Thymus (tissue), 11 donors: ENCODE measurements at regions not wholly inside any gene's neighbourhood (a gene's known extent, or its start where the extent isn't known, plus 50 kb on each side); places are given as distances from the start of the nearest gene placed in this dataset.

Source experiments
- DNase-seq, 9 donors: peaks; one replicate each; pipeline ENCODE4 v3.0.0-alpha.2; 2013; ENCODE audit warnings: low spot score in 9 of 9, low read depth in 6 of 9, missing footprints in 1 of 9
- H3K27ac ChIP-seq, 2 donors: one replicate each; pipeline ENCODE4 v1.5.1; 2013; ENCODE audit warnings: control low read depth in 1 of 2, low read depth in 1 of 2, low read length in 1 of 2, mild to moderate bottlenecking in 1 of 2, moderate library complexity in 1 of 2
- H3K27me3 ChIP-seq, 2 donors: one replicate each; pipeline ENCODE4 v1.5.1; 2013; ENCODE audit warnings: low read length in 1 of 2; ENCODE audit not compliant: control insufficient read depth in 2 of 2, insufficient read depth in 1 of 2
- H3K36me3 ChIP-seq, 2 donors: one replicate each; pipeline ENCODE4 v1.5.1; 2013; ENCODE audit warnings: low read length in 1 of 2, mild to moderate bottlenecking in 1 of 2, moderate library complexity in 1 of 2; ENCODE audit not compliant: control insufficient read depth in 2 of 2, insufficient read depth in 2 of 2
- H3K4me1 ChIP-seq, 2 donors: one replicate each; pipeline ENCODE4 v1.5.1; 2013; ENCODE audit warnings: low read length in 2 of 2; ENCODE audit not compliant: control insufficient read depth in 2 of 2, insufficient read depth in 2 of 2
- H3K4me3 ChIP-seq, 2 donors: one replicate each; pipeline ENCODE4 v1.5.1; 2013; ENCODE audit warnings: low read length in 2 of 2, control low read depth in 1 of 2, mild to moderate bottlenecking in 1 of 2
- H3K9me3 ChIP-seq, 2 donors: one replicate each; pipeline ENCODE4 v1.5.1; 2013; ENCODE audit warnings: low read length in 1 of 2, mild to moderate bottlenecking in 1 of 2; ENCODE audit not compliant: control insufficient read depth in 2 of 2, insufficient read depth in 1 of 2
- WGBS: extraction: QIAGEN DNeasy Blood & Tissue Kit; methylation state at CpG from one replicate; pipeline ENCODE4 v1.1.7; 2013; 5-methylcytosine and 5-hydroxymethylcytosine counted together
- donor health status: healthy.

GRCh38 chr18:52087140-52087539 is 252.9 kb upstream of the DCC start:
- Histone ChIP-seq H3K27ac (no peak overlapping the region), H3K4me3 (no peak overlapping the region), H3K27me3 (no peaks in the 10 kb centered on the region), H3K36me3 (no peaks in the 10 kb centered on the region), H3K4me1 (no peaks in the 10 kb centered on the region), H3K9me3 (no peaks in the 10 kb centered on the region)
- WGBS, result 78% methylated on average over 2 of the region's 2 CpGs
- no peak for DNase-seq

- H3K9me3 ChIP-seq, result no peaks in the 10 kb centered on the region
- H3K27me3 ChIP-seq, result no peaks in the 10 kb centered on the region
- no peaks in the 10 kb centered on the region for H3K4me1 ChIP-seq
- no peak overlapping the region for H3K4me3 ChIP-seq
- DNase-seq, result no peak
- H3K27ac ChIP-seq, result no peak overlapping the region
- H3K36me3 ChIP-seq, result no peaks in the 10 kb centered on the region
These were observed 250.0 kb upstream of the DCC start for GRCh38 chr18:52090005-52090404.

- no peaks in the 10 kb centered on the region for H3K36me3 ChIP-seq
- H3K9me3 ChIP-seq, result no peaks in the 10 kb centered on the region
- no peaks in the 10 kb centered on the region for H3K4me1 ChIP-seq
- DNase-seq, result no peak
- H3K4me3 ChIP-seq, result no peak overlapping the region
- no peak overlapping the region for H3K27ac ChIP-seq
- H3K27me3 ChIP-seq, result no peaks in the 10 kb centered on the region
- WGBS, result 86% methylated on average over 1 of the region's 1 CpG
These were observed 246.8 kb upstream of the DCC start for GRCh38 chr18:52093171-52093570.

GRCh38 chr18:52118684-52119083 is 221.3 kb upstream of the DCC start:
- Histone ChIP-seq H3K27ac (no peak overlapping the region), H3K4me1 (no peaks in the 10 kb centered on the region), H3K9me3 (no peaks in the 10 kb centered on the region), H3K27me3 (no peaks in the 10 kb centered on the region), H3K36me3 (no peaks in the 10 kb centered on the region), H3K4me3 (no peak overlapping the region)
- DNase-seq, result no peak

- Histone ChIP-seq H3K36me3 (no peaks in the 10 kb centered on the region), H3K4me3 (no peak overlapping the region), H3K27me3 (no peaks in the 10 kb centered on the region), H3K9me3 (no peaks in the 10 kb centered on the region), H3K4me1 (no peaks in the 10 kb centered on the region), H3K27ac (no peak overlapping the region)
- WGBS, result 88% methylated on average over 4 of the region's 4 CpGs
- DNase-seq, result no peak
These were observed 209.2 kb upstream of the DCC start for GRCh38 chr18:52130624-52131301.

GRCh38 chr18:52131845-52132244 is 208.2 kb upstream of the DCC start:
- 79% methylated on average over 3 of the region's 3 CpGs for WGBS
- no peaks in the 10 kb centered on the region for H3K27me3 ChIP-seq
- no peak overlapping the region for H3K27ac ChIP-seq

GRCh38 chr18:52136532-52136931 is 203.5 kb upstream of the DCC start:
- Histone ChIP-seq H3K4me1 (no peaks in the 10 kb centered on the region), H3K4me3 (no peak overlapping the region), H3K27me3 (no peaks in the 10 kb centered on the region), H3K9me3 (no peaks in the 10 kb centered on the region), H3K27ac (no peak overlapping the region), H3K36me3 (no peaks in the 10 kb centered on the region)
- DNase-seq, result no peak

More at GRCh38 chr18:52131845-52132244, 208.2 kb upstream of the DCC start:
- Histone ChIP-seq H3K4me1 (no peaks in the 10 kb centered on the region), H3K9me3 (no peaks in the 10 kb centered on the region), H3K36me3 (no peaks in the 10 kb centered on the region), H3K4me3 (no peak overlapping the region)
- DNase-seq, result no peak

GRCh38 chr18:52140986-52141385 is 199.0 kb upstream of the DCC start:
- WGBS, result 93% methylated on average over 6 of the region's 6 CpGs
- DNase-seq, result no peak
- no peak overlapping the region for H3K27ac ChIP-seq
- H3K9me3 ChIP-seq, result peaks cover 1 to 3% of the 10 kb centered on the region in 2 donors
- H3K36me3 ChIP-seq, result no peaks in the 10 kb centered on the region
- no peaks in the 10 kb centered on the region for H3K4me1 ChIP-seq
- no peak overlapping the region for H3K4me3 ChIP-seq
- H3K27me3 ChIP-seq, result no peaks in the 10 kb centered on the region

- WGBS, result 92% methylated on average over 2 of the region's 2 CpGs
- Histone ChIP-seq H3K9me3 (no peaks in the 10 kb centered on the region), H3K36me3 (no peaks in the 10 kb centered on the region), H3K4me1 (no peaks in the 10 kb centered on the region), H3K4me3 (no peak overlapping the region), H3K27me3 (no peaks in the 10 kb centered on the region), H3K27ac (no peak overlapping the region)
- no peak for DNase-seq
These were observed 189.9 kb upstream of the DCC start for GRCh38 chr18:52150050-52150449.

- Histone ChIP-seq H3K27ac (no peak overlapping the region), H3K4me3 (no peak overlapping the region), H3K4me1 (no peaks in the 10 kb centered on the region), H3K9me3 (no peaks in the 10 kb centered on the region), H3K36me3 (no peaks in the 10 kb centered on the region), H3K27me3 (no peaks in the 10 kb centered on the region)
- 86% methylated on average over 3 of the region's 3 CpGs for WGBS
- no peak for DNase-seq
These were observed 188.0 kb upstream of the DCC start for GRCh38 chr18:52152036-52152435.
